ENCODE measurements at regions not wholly inside any gene's neighbourhood (a gene's known extent, or its start where the extent isn't known, plus 50 kb on each side); places are given as distances from the start of the nearest gene placed in this dataset.

- TF ChIP-seq, protein P1, sequence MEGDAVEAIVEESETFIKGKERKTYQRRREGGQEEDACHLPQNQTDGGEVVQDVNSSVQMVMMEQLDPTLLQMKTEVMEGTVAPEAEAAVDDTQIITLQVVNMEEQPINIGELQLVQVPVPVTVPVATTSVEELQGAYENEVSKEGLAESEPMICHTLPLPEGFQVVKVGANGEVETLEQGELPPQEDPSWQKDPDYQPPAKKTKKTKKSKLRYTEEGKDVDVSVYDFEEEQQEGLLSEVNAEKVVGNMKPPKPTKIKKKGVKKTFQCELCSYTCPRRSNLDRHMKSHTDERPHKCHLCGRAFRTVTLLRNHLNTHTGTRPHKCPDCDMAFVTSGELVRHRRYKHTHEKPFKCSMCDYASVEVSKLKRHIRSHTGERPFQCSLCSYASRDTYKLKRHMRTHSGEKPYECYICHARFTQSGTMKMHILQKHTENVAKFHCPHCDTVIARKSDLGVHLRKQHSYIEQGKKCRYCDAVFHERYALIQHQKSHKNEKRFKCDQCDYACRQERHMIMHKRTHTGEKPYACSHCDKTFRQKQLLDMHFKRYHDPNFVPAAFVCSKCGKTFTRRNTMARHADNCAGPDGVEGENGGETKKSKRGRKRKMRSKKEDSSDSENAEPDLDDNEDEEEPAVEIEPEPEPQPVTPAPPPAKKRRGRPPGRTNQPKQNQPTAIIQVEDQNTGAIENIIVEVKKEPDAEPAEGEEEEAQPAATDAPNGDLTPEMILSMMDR (IDR thresholded peaks at IDR 0.05) = no peak
- TF ChIP-seq POLR2A (IDR thresholded peaks at IDR 0.05) = no peak
Measured at GRCh38 chr14:79992407-79993198, 218.7 kb downstream of the DIO2 start.

All from uterus (tissue), 2 donors.